NT2/D1 (cell line): ENCODE measurements at regions not wholly inside any gene's neighbourhood (a gene's known extent, or its start where the extent isn't known, plus 50 kb on each side); places are given as distances from the start of the nearest gene placed in this dataset.

Experiments
- SUZ12 ChIP-seq: IDR thresholded peaks from 2 replicates; pipeline ENCODE4 v1.6.1; 2011; ENCODE audit not compliant: insufficient read length, insufficient read depth; ENCODE audit errors: extremely low read depth
- YY1 ChIP-seq: IDR thresholded peaks from 2 replicates; pipeline ENCODE4 v1.6.1; 2011; ENCODE audit not compliant: insufficient read length, insufficient read depth
- ZNF274 ChIP-seq: IDR thresholded peaks from 2 replicates; pipeline ENCODE4 v1.6.1; 2011; ENCODE audit warnings: mild to moderate bottlenecking, low read depth, low read length

GRCh38 chrX:20495575-20495974 is 228.9 kb upstream of the RPS6KA3 start:
- TF ChIP-seq SUZ12 (no peak), YY1 (no peak), ZNF274 (no peak)
